Neural progenitor cell (in vitro differentiated cells): ENCODE measurements at regions not wholly inside any gene's neighbourhood (a gene's known extent, or its start where the extent isn't known, plus 50 kb on each side); places are given as distances from the start of the nearest gene placed in this dataset.

Experiments used
- DNase-seq: peaks from one replicate; pipeline ENCODE4 v3.0.0-alpha.2; 2016; ENCODE audit warnings: low spot score
- H2AFZ ChIP-seq: fragments of 200-600 bp; sonication (generic); replicated peaks from 2 replicates; pipeline ENCODE4 v1.6.1; 2016; ENCODE audit warnings: antibody characterized with exemption
- H3F3A ChIP-seq: fragments of 200-600 bp; sonication (generic); 2 replicates; pipeline ENCODE4 v1.6.1; 2016; ENCODE audit warnings: antibody characterized with exemption, low read depth
- H3K27ac ChIP-seq: fragments of 200-600 bp; sonication (generic); 2 replicates; pipeline ENCODE4 v1.5.1; 2016; ENCODE audit warnings: mild to moderate bottlenecking
- H3K27me3 ChIP-seq: fragments of 200-600 bp; sonication (generic); 2 replicates; pipeline ENCODE4 v1.6.1; 2016; ENCODE audit warnings: mild to moderate bottlenecking, moderate library complexity
- H3K36me3 ChIP-seq: fragments of 200-600 bp; sonication (generic); 2 replicates; pipeline ENCODE4 v1.5.1; 2016
- H3K4me1 ChIP-seq: fragments of 200-600 bp; sonication (generic); 2 replicates; pipeline ENCODE4 v1.6.1; 2016; ENCODE audit warnings: mixed run types
- H3K4me2 ChIP-seq: fragments of 200-600 bp; sonication (generic); 2 replicates; pipeline ENCODE4 v1.6.1; 2016
- H3K4me3 ChIP-seq: fragments of 200-600 bp; sonication (generic); 2 replicates; pipeline ENCODE4 v1.5.1; 2016
- H3K79me2 ChIP-seq: fragments of 200-600 bp; sonication (generic); 2 replicates; pipeline ENCODE4 v1.6.1; 2016; ENCODE audit warnings: low read depth
- H3K9ac ChIP-seq: fragments of 200-600 bp; sonication (generic); 2 replicates; pipeline ENCODE4 v1.6.1; 2016
- H3K9me3 ChIP-seq: fragments of 200-600 bp; sonication (generic); 2 replicates; pipeline ENCODE4 v1.5.1; 2016; ENCODE audit warnings: low read depth
- H4K20me1 ChIP-seq: fragments of 200-600 bp; sonication (generic); 2 replicates; pipeline ENCODE4 v1.6.1; 2016; ENCODE audit warnings: low read depth
- H3K27ac Mint-ChIP-seq: 3 replicates; pipeline ENCODE4 v1.8.0; 2021; ENCODE audit warnings: mixed read lengths
- H3K27me3 Mint-ChIP-seq: 2 replicates; pipeline ENCODE4 v1.8.0; 2022; ENCODE audit warnings: low read depth, mild to moderate bottlenecking, inconsistent platforms, moderate library complexity, mixed read lengths; ENCODE audit not compliant: insufficient read depth
- H3K36me3 Mint-ChIP-seq: 3 replicates; pipeline ENCODE4 v1.8.0; 2021; ENCODE audit warnings: mixed read lengths
- H3K4me1 Mint-ChIP-seq: 3 replicates; pipeline ENCODE4 v1.8.0; 2021; ENCODE audit warnings: mixed read lengths
- H3K4me3 Mint-ChIP-seq: 3 replicates; pipeline ENCODE4 v1.8.0; 2021; ENCODE audit warnings: mild to moderate bottlenecking, moderate library complexity, mixed read lengths
- H3K9me3 Mint-ChIP-seq: 3 replicates; pipeline ENCODE4 v1.8.0; 2020; ENCODE audit warnings: mixed read lengths
- CTCF ChIP-seq: fragments of 200-600 bp; sonication (generic); IDR thresholded peaks from 2 replicates; pipeline ENCODE4 v1.5.1; 2017; ENCODE audit warnings: antibody characterized with exemption, mild to moderate bottlenecking
- EZH2 ChIP-seq: fragments of 200-600 bp; sonication (generic); IDR thresholded peaks from 2 replicates; pipeline ENCODE4 v1.6.1; 2017; ENCODE audit warnings: antibody characterized with exemption, mild to moderate bottlenecking, moderate library complexity
- EZH2phosphoT487 ChIP-seq: fragments of 200-600 bp; sonication (generic); IDR thresholded peaks from 2 replicates; pipeline ENCODE4 v1.6.1; 2017; ENCODE audit warnings: antibody characterized with exemption

DNA sequence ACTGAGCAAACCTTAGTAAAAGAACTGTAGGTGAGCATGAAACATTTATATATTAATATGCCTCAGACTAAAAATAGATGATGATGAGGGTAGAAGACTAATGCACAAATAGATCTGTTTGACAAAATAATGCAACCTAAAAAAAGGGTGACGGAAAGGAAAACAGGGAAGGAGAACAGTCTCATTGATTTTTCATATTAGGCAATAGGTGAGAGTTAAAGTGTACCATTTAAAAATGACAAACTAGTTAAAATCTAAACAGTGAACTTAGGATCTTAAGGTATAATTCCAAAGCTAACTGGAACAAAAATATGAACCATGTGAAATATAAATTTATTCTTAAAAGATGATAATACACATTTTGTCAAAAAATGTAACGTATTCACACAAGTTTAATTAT lies 1347.6 kb downstream of the SI start:
- Mint-ChIP-seq H3K36me3 (no peaks in the 10 kb centered on the region), H3K4me3 (no peak overlapping the region), H3K4me1 (no peaks in the 10 kb centered on the region), H3K9me3 (no peaks in the 10 kb centered on the region), H3K27me3 (no peaks in the 10 kb centered on the region), H3K27ac (no peak overlapping the region)
- Histone ChIP-seq H3K9me3 (no peaks in the 10 kb centered on the region), H3K27me3 (no peaks in the 10 kb centered on the region), H3K36me3 (no peaks in the 10 kb centered on the region), H3F3A (no peaks in the 10 kb centered on the region), H3K4me1 (no peaks in the 10 kb centered on the region), H3K27ac (no peak overlapping the region), H4K20me1 (no peaks in the 10 kb centered on the region), H3K79me2 (no peaks in the 10 kb centered on the region), H3K4me2 (no peak overlapping the region), H2AFZ (no peak overlapping the region), H3K9ac (no peak overlapping the region), H3K4me3 (no peak overlapping the region)
- no peak for TF ChIP-seq EZH2
- no peak for TF ChIP-seq CTCF
- TF ChIP-seq EZH2phosphoT487, result no peak
- DNase-seq, result no peak

- H3F3A ChIP-seq, result no peaks in the 10 kb centered on the region
- no peak overlapping the region for H2AFZ ChIP-seq
- no peak overlapping the region for H3K9ac ChIP-seq
- Mint-ChIP-seq H3K9me3 (peaks cover 1% of the 10 kb centered on the region), H3K27me3 (no peaks in the 10 kb centered on the region), H3K36me3 (peaks cover under 1% of the 10 kb centered on the region), H3K4me3 (no peak overlapping the region), H3K27ac (no peak overlapping the region), H3K4me1 (no peaks in the 10 kb centered on the region)
- no peaks in the 10 kb centered on the region for H3K27me3 ChIP-seq
- H3K79me2 ChIP-seq, result no peaks in the 10 kb centered on the region
- H3K9me3 ChIP-seq, result no peaks in the 10 kb centered on the region
- no peaks in the 10 kb centered on the region for H4K20me1 ChIP-seq
- no peak for DNase-seq
- no peaks in the 10 kb centered on the region for H3K4me1 ChIP-seq
- H3K36me3 ChIP-seq, result no peaks in the 10 kb centered on the region
- H3K27ac ChIP-seq, result no peak overlapping the region
- TF ChIP-seq CTCF (no peak), EZH2phosphoT487 (no peak), EZH2 (no peak)
- H3K4me2 ChIP-seq, result no peak overlapping the region
- H3K4me3 ChIP-seq, result no peak overlapping the region
These were observed 1352.2 kb downstream of the SI start for GRCh38 chr3:163726125-163726524.

GRCh38 chr3:163722405-163722804 lies 1355.9 kb downstream of the SI start:
- Mint-ChIP-seq H3K36me3 (peaks cover 2% of the 10 kb centered on the region), H3K27me3 (no peaks in the 10 kb centered on the region), H3K27ac (no peak overlapping the region), H3K4me1 (no peaks in the 10 kb centered on the region), H3K4me3 (no peak overlapping the region), H3K9me3 (peaks cover 3% of the 10 kb centered on the region)
- Histone ChIP-seq H3F3A (no peaks in the 10 kb centered on the region), H3K4me2 (no peak overlapping the region), H3K36me3 (no peaks in the 10 kb centered on the region), H3K4me1 (no peaks in the 10 kb centered on the region), H3K9me3 (no peaks in the 10 kb centered on the region), H4K20me1 (no peaks in the 10 kb centered on the region), H3K27me3 (no peaks in the 10 kb centered on the region), H3K79me2 (no peaks in the 10 kb centered on the region), H2AFZ (no peak overlapping the region), H3K4me3 (no peak overlapping the region), H3K27ac (no peak overlapping the region), H3K9ac (no peak overlapping the region)
- TF ChIP-seq EZH2 (no peak), CTCF (no peak)
- no peak for DNase-seq

GRCh38 chr3:163721596-163721995 lies 1356.7 kb downstream of the SI start:
- no peaks in the 10 kb centered on the region for H3K4me1 Mint-ChIP-seq
- Histone ChIP-seq H4K20me1 (no peaks in the 10 kb centered on the region), H3K27ac (no peak overlapping the region), H3K79me2 (no peaks in the 10 kb centered on the region), H3K4me1 (no peaks in the 10 kb centered on the region), H3K4me2 (no peak overlapping the region), H3F3A (no peaks in the 10 kb centered on the region), H3K36me3 (no peaks in the 10 kb centered on the region), H3K9ac (no peak overlapping the region), H3K27me3 (no peaks in the 10 kb centered on the region), H3K9me3 (no peaks in the 10 kb centered on the region), H3K4me3 (no peak overlapping the region), H2AFZ (no peak overlapping the region)
- TF ChIP-seq EZH2phosphoT487, result no peak
- no peak for TF ChIP-seq CTCF
- no peak for TF ChIP-seq EZH2
- H3K36me3 Mint-ChIP-seq, result peaks cover 2% of the 10 kb centered on the region
- no peak overlapping the region for H3K27ac Mint-ChIP-seq
- no peaks in the 10 kb centered on the region for H3K27me3 Mint-ChIP-seq
- no peak for DNase-seq
- peaks cover 3% of the 10 kb centered on the region for H3K9me3 Mint-ChIP-seq
- no peak overlapping the region for H3K4me3 Mint-ChIP-seq
